ENCODE measurements at regions not wholly inside any gene's neighbourhood (a gene's known extent, or its start where the extent isn't known, plus 50 kb on each side); places are given as distances from the start of the nearest gene placed in this dataset.

GRCh38 chr10:107717046-107717445 is 552.5 kb upstream of the SORCS1 start:
- Histone ChIP-seq H3K9me2 (replicated peaks; ENCODE audit: low read length) (no peaks in the 10 kb centered on the region), H4K20me1 (ENCODE audit: low read length) (no peaks in the 10 kb centered on the region), H3K27ac (ENCODE audit: low read length) (no peak overlapping the region), H3K79me2 (ENCODE audit: low read length) (no peaks in the 10 kb centered on the region), H3K4me3 (ENCODE audit: low read length) (no peak overlapping the region), H3K27me3 (ENCODE audit: low read length) (no peaks in the 10 kb centered on the region), H3K9ac (ENCODE audit: low read length) (no peak overlapping the region), H3F3A (ENCODE audit: low read length, unreplicated experiment) (no peaks in the 10 kb centered on the region), H3K9me3 (ENCODE audit: low read length) (no peaks in the 10 kb centered on the region), H3K36me3 (ENCODE audit: low read depth, low read length) (no peaks in the 10 kb centered on the region), H3K4me2 (ENCODE audit: low read length) (no peak overlapping the region), H3K4me1 (ENCODE audit: insufficient read depth, low read length) (peaks cover 10% of the 10 kb centered on the region; the same call in 1 of the 2 replicates), H2AFZ (ENCODE audit: low read length) (no peak overlapping the region)
- ATAC-seq: no peak
- ChIA-PET POLR2A (ENCODE audit: unreplicated experiment) (no interaction called here), CTCF (no interaction called here)
- intact Hi-C loops (cut with micrococcal nuclease): no loop called here
- no peak for DNase-seq
- TF ChIP-seq CTCF (conservative IDR thresholded peaks at IDR 0.05; ENCODE audit: low read depth, low read length): no peak
- TF ChIP-seq EZH2phosphoT487 (IDR thresholded peaks at IDR 0.05; ENCODE audit: borderline replicate concordance, low read length): no peak
- no peak for TF ChIP-seq EZH2 (IDR thresholded peaks at IDR 0.05; ENCODE audit: low read length, unreplicated experiment)
- BruUV-seq (replicated peaks): no TSS peak

GRCh38 chr10:107715565-107715964 is 551.1 kb upstream of the SORCS1 start:
- no peak for TF ChIP-seq CTCF (conservative IDR thresholded peaks at IDR 0.05; ENCODE audit: low read depth, low read length)
- TF ChIP-seq EZH2 (IDR thresholded peaks at IDR 0.05; ENCODE audit: low read length, unreplicated experiment): no peak
- no peak for TF ChIP-seq EZH2phosphoT487 (IDR thresholded peaks at IDR 0.05; ENCODE audit: borderline replicate concordance, low read length)
- no peaks in the 10 kb centered on the region for H4K20me1 ChIP-seq (ENCODE audit: low read length)
- H3K4me1 ChIP-seq (ENCODE audit: insufficient read depth, low read length): peaks cover 10% of the 10 kb centered on the region; the same call in 1 of the 2 replicates
- H3K9ac ChIP-seq (ENCODE audit: low read length): no peak overlapping the region
- BruUV-seq (replicated peaks): no TSS peak
- H3K4me3 ChIP-seq (ENCODE audit: low read length): no peak overlapping the region
- no peaks in the 10 kb centered on the region for H3K9me3 ChIP-seq (ENCODE audit: low read length)
- POLR2A ChIA-PET (ENCODE audit: unreplicated experiment): no interaction called here
- no peaks in the 10 kb centered on the region for H3F3A ChIP-seq (ENCODE audit: low read length, unreplicated experiment)
- ATAC-seq: peak; percentile 67
- no peaks in the 10 kb centered on the region for H3K27me3 ChIP-seq (ENCODE audit: low read length)
- no peaks in the 10 kb centered on the region for H3K9me2 ChIP-seq (replicated peaks; ENCODE audit: low read length)
- 0 out of 2 replicates have a peak overlapping the region, but pooled peaks have one; percentile 22 for H3K4me2 ChIP-seq (ENCODE audit: low read length)
- no peaks in the 10 kb centered on the region for H3K79me2 ChIP-seq (ENCODE audit: low read length)
- H2AFZ ChIP-seq (ENCODE audit: low read length): no peak overlapping the region
- peak; percentile 25 for DNase-seq
- no peaks in the 10 kb centered on the region for H3K36me3 ChIP-seq (ENCODE audit: low read depth, low read length)
- H3K27ac ChIP-seq (ENCODE audit: low read length): no peak overlapping the region
- intact Hi-C loops (cut with micrococcal nuclease): no loop called here
- CTCF ChIA-PET: no interaction called here

GRCh38 chr10:107708981-107709380 is 544.5 kb upstream of the SORCS1 start:
- H2AFZ ChIP-seq (ENCODE audit: low read length): no peak overlapping the region
- H3K4me3 ChIP-seq (ENCODE audit: low read length): no peak overlapping the region
- no peaks in the 10 kb centered on the region for H4K20me1 ChIP-seq (ENCODE audit: low read length)
- H3K9ac ChIP-seq (ENCODE audit: low read length): no peak overlapping the region
- ATAC-seq (peak; percentile 99), DNase-seq (peak; percentile 57)
- no peaks in the 10 kb centered on the region for H3F3A ChIP-seq (ENCODE audit: low read length, unreplicated experiment)
- H3K4me2 ChIP-seq (ENCODE audit: low read length): no peak overlapping the region
- H3K9me3 ChIP-seq (ENCODE audit: low read length): no peaks in the 10 kb centered on the region
- H3K27me3 ChIP-seq (ENCODE audit: low read length): no peaks in the 10 kb centered on the region
- no peaks in the 10 kb centered on the region for H3K36me3 ChIP-seq (ENCODE audit: low read depth, low read length)
- ChIA-PET CTCF (no interaction called here), POLR2A (ENCODE audit: unreplicated experiment) (no interaction called here)
- TF ChIP-seq CTCF (conservative IDR thresholded peaks at IDR 0.05; ENCODE audit: low read depth, low read length) (no peak), EZH2 (IDR thresholded peaks at IDR 0.05; ENCODE audit: low read length, unreplicated experiment) (no peak), EZH2phosphoT487 (IDR thresholded peaks at IDR 0.05; ENCODE audit: borderline replicate concordance, low read length) (no peak)
- no TSS peak for BruUV-seq (replicated peaks)
- H3K79me2 ChIP-seq (ENCODE audit: low read length): no peaks in the 10 kb centered on the region
- no peaks in the 10 kb centered on the region for H3K9me2 ChIP-seq (replicated peaks; ENCODE audit: low read length)
- intact Hi-C loops (cut with micrococcal nuclease): loop anchor here (2.0 to 10.0 kb wide), 4 partner anchors 18 to 304 kb away; no protein-coding TSS in a partner anchor
- H3K4me1 ChIP-seq (ENCODE audit: insufficient read depth, low read length): peaks cover 5% of the 10 kb centered on the region; the same call in 1 of the 2 replicates
- H3K27ac ChIP-seq (ENCODE audit: low read length): no peak overlapping the region
